DOHH2 (cell line): ENCODE measurements at regions not wholly inside any gene's neighbourhood (a gene's known extent, or its start where the extent isn't known, plus 50 kb on each side); places are given as distances from the start of the nearest gene placed in this dataset.

Experiments
- CTCF ChIP-seq: fragments of 200-600 bp; sonication (generic); IDR thresholded peaks from one replicate; pipeline ENCODE4 v1.5.1; 2014; ENCODE audit warnings: antibody characterized with exemption, mild to moderate bottlenecking, low read depth, low read length; ENCODE audit not compliant: poor library complexity, severe bottlenecking
- EZH2phosphoT487 ChIP-seq: fragments of 200-600 bp; sonication (generic); IDR thresholded peaks from 2 replicates; pipeline ENCODE4 v1.6.1; 2017; ENCODE audit warnings: borderline replicate concordance, mild to moderate bottlenecking, antibody characterized with exemption, low read length, moderate library complexity, mixed read lengths

GRCh38 chr5:62692946-62693713, 114.5 kb downstream of the LRRC70 start:
- TF ChIP-seq CTCF (no peak), EZH2phosphoT487 (no peak)
